GM21515 (cell line): ENCODE measurements at regions not wholly inside any gene's neighbourhood (a gene's known extent, or its start where the extent isn't known, plus 50 kb on each side); places are given as distances from the start of the nearest gene placed in this dataset.
"Not testable (repeated sequence)": the region's sequence is repeated elsewhere in the genome, so short reads cannot be mapped to it uniquely, and the experiment has no call there.

Experiments used
- ATAC-seq: cut with Tn5 transposase; IDR thresholded peaks from one replicate; pipeline ENCODE4 v1.9.1; 2021; ENCODE audit not compliant: unreplicated experiment

DNA sequence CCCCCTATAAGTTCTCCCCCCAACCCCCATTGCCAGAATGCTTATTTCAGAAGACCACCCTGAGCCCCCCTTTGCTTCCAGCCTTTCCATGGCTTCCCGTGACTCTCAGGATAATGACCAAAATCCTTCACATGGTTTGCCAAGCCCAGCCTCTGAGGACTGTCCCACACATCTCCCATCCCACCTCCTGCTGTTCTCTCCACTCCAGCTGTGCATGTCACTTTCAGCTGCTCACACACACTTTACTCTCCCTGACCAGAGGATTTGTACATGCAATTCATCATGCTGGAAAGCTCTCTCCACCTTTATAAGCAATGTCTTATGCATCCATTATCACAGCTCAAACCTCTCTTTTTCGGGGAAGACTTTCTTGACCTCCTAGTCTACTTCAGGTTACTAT, 164.2 kb downstream of the PRL start:
- ATAC-seq, result no peak

DNA sequence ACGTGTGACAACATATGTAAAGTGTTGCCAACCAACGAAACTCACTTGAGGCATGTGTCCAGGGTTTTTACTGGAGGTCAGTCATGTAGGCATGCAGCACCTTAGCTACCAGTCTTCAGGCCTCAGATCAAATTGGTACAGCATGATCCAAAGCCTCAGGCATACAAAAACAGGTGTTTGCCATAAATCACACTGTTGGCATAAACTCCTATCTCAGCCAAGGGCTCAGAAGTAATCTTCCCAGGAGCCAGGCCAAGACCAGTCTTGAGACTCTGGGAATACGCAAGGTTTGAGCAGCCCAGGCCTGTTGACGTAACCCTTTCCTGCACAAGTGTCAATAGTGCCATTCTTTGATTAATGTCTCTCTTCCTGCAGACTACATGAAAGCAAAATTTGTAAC, 163.5 kb downstream of the PRL start:
- ATAC-seq, result no peak

DNA sequence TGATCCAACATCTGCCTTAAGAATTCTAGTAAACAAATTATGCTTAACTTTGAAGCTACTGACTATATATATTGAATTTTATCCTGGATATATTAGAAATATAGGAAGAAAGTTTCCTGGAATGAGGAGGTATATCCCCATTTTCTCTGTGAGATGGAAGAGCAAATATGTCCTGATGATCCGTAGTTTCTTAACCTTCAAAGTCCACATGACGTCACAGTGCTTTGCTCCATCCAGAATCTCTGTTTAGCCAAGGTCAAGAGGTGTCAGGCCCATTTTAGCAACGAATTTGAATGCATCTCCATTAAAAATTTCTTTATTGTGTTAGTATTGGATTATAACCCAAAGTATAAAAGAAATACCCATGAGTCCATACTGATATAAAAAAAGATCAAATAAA, 162.5 kb downstream of the PRL start:
- no peak for ATAC-seq

DNA sequence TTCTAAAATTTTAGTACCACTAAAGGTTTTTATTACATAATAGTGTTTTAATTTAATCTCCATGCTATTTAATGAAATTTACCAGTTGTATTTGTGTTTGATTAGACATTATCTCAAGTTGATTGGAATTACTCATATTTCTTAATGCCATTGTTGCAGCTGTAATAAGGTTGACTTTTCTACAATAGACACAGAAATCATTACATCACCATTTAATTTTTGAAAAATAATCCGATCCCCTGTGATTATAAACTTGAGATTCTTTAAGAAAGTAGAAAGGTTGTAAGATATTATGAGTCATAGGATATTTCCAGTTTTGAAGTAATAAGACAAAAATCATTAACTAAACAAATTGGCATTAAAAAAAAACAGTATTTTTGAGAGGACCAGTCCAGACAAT, 161.4 kb downstream of the PRL start:
- ATAC-seq, result no peak

DNA sequence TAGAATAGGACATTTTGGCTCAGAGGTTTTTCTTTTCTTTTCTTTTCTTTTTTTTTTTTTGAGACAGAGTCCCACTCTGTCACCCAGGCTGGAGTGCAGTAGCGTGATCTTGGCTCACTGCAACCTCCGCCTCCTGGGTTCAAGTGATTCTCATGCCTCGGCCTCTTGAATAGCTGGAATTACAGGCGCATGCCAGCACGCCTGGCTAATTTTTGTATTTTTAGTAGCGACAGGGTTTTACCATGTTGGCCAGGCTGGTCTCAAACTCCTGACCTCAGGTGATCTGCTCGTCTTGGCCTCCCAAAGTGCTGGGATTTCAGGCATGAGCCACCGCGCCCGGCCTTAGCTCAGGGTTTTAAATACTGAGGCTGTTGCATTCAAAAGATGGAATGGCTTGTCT, 156.1 kb downstream of the PRL start:
- not testable (repeated sequence) for ATAC-seq

DNA sequence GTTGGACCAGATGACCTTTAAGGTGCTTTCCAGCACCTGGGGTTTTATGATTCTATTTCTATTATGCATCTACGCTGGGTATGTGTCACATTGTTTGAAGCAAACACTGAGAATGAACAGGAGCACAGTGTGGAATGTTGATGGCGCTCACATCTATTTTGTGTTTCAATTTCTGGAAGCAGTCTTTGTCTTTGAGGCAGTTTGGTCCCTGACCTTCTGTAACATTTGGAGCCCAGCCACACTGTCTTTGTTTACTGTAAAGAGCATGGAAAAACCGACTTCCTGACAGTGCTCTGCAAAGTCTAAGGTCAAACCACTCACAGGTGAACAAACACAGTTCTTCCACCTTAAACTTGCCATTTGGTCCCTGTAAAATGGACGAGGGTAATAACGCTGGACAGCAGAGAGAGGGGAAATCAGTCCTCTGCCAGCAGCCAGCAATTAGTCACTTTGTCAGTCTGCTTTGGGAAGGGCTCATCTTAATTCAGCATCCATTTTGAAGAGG, 155.5 kb downstream of the PRL start:
- ATAC-seq, result no peak

DNA sequence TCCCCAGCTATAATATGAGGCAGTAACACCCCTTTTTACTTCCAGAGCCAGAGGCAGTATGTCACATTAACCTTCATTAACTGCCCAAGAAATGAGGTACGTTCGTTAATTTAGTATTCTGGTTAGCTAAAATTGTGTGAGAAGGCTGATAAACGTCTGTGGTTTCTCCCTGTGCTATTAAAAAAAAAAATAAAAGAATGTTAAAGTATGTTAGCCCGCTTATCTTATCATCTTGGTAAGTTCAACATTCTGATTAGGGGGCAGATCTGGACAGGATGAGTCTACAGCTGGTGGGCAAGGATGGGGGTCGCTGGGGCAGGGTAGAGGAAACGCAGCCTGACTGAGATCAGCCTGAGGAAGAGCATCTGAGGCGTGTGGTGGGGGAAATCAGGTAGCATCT, 154.0 kb downstream of the PRL start:
- no peak for ATAC-seq

DNA sequence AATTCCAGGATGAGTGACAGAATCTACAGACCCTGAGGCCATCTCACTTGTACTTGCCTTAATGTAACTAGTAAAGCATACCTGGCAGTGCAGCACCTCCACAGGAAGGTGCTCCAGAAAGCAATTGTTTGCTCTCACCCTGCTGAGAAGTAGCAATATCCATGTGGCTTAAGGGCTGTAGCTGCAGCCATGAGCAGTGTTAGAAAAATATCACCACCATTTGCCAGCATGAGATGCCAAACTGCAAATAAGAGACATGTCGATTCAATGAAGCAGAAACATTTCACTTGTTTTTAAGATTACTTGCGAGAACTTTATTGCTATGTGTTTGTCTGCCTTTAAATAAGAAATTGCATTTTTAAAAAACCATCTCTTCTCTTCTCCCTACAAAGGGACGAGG, 151.5 kb downstream of the PRL start:
- ATAC-seq, result no peak

DNA sequence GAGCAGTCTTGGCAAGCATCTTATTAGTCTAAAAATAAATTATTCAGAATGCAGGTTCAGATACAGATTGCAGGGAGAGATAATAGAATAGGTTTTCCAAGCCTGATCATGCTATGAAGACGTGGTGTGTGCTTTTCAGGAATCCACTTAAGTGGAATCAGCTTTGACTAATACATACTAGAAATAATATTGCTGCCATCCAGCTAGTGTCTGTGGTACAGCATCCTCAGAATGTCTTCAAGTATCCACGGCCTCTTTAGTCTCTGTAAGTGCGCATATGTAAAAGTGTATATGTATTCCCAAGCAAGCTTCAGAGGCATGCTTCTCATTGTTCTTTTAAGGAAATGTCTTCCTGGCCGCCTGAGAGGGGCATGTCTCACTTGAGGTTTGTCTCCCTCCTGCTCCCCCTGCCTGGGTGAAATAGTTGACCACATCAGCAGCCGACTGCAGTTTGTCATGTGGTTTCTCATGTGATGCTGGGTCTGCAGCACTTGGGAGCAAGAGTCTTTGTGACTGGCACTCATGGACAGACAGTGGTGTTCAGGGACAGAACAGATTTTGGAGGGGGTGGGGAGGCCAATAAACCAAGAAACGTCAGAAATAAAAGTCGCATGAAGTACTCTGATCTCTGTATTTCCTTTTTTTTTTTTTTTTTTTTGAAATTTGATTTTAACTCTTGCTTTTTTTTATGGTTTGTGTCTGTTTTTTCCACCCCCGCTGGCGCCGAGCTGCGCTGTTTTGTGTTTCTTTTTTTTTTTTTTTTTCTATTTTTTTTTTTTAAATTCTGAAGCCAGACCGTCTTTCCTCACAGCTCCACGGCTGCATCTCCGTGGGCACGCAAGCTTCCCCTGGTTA, 150.8 kb downstream of the PRL start:
- ATAC-seq, result no peak

DNA sequence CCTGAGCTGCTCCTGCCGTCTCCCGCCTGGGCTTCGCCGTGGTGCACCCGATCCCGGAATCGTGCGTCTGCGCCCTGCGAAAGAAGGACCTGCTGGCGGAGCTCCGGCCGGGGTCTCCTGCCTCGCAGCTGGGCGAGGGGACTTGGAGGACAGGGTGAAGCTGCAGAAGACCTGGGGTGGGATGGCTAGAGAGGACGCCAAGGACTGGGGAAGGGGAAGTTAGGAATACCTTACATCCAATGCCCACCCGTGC, 150.2 kb downstream of the PRL start:
- ATAC-seq, result no peak

DNA sequence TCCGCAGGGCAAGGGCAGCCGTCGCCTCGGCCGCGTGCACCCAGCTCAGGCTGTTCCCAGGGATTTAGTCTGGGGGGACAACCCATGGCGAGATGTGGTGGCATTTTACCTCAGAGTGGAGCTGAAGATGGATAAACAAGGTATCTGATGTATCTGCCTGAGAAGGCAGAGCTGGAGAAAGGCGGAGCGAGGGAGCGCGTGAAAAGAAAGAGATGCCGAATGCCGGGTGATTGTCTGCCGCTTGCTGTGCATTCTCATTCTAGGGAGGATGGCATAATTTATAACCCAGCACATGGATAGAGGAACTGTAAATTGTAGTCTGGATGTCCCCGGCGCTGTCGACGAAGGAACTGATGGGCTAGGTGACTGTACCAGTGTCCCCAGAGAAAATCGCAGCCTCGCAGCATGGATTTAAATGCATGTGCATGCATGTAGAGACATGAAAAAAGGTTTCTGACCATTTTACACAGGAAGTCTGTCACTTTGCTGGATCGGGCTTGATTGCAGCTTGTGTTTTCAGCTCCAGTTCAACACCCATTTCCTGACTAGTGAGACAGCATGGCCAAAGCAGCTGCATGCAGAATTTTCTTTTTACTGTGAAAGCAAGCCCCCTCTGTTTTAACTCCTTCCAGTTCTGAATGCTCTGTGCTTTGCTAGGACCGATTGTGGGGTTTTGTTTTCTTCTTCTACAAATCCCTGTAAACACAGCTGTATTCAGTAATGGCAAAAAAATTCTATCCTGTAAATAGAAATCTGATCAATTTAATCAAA, 149.7 kb downstream of the PRL start:
- no peak for ATAC-seq

DNA sequence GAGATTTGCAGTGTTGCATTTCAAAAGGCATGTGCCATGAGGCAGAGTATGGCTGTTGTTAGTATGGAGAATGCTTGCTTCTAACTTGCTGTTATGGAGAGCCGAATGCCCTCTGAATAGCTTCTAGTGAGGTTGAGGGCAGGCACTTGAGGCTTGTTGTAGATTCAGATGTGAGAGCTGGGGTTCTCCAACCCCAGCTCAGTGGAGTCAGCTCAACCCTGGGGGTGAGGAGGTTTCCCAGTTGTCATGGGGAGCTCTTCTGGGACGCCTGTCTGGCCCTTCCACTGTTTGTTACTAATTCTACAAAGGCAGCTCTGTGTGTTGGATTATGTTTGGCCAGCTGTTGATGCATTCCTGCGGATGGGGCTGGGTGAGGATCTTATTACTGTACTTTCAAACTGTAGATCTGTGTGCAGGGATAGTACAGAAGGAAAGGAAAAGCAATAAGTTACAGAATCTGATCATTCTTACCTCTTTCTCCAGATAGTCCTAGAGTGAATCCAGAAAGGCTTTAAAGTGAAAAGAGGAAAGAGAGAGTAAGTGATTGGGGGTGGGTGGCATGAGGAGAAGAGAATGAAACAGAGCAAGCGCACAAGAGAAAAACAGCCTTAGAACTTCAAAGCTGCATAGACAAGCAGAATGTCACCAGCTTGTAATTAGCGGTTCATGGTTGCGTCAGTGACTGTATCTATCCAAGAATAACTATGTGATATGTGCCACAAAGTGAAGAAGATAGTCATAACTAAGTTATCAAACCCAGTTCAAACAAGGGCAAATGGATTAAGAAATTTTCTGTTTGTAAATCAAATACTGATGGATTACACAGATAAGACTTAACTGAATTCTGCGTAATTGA, 148.7 kb downstream of the PRL start:
- ATAC-seq, result no peak

DNA sequence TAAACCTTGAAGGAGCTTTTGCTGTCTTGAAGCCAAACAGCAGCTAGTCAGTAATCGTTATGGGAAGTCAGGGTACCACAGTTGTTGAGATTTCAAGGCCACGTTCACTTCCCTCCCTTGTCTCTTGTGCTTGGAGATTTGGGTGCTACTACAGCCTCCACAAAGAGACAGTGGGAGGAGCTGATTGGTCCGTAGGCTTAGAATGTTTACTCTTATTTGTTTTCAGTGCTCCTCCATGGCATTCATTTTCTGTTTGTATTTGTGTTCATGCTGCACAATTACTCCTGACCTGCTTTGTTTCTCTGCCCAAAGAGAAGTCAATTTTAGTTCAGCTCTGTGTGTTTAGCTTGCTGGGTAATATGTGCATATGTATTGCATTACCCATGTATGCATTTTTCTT, 147.7 kb downstream of the PRL start:
- ATAC-seq, result no peak

DNA sequence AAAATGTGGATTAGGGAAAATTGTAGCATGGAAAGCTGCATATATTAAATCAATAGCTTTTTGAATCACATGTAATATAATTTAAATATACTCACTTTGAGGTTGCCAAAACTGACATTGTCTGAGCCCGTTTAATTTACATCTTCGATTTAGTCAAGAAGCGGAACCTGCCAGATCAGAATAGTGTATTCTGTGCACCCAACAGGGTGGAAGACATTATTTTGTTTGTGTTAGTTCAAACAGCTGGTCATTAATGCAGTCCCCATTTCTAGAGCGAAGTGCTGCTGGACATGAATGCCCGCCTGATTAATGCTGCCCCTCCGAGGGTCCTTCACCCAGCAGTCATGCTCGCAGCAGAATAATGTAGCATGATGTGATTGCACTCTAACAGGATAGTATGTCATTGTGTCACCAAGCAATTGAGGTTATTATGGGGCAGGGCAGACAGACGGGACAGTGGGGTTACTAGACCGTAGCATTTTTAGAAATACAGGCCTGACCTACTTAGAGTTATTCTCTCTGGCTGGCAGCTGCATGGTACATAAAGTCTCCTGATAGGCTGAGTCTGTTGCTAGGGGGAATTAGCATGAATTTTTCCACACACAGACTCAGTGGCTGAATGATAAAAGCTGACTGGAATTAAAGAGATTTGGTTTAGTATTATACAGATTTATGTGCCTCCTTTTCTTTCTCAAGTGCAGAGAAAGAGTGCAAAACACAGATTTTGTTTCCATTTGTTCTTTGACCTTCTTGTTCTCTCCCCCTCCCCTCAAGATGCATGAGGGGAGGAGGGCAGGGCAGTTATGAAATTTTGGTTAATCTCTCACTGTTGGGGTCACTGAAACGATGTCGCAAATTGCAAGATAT, 147.1 kb downstream of the PRL start:
- ATAC-seq, result no peak

DNA sequence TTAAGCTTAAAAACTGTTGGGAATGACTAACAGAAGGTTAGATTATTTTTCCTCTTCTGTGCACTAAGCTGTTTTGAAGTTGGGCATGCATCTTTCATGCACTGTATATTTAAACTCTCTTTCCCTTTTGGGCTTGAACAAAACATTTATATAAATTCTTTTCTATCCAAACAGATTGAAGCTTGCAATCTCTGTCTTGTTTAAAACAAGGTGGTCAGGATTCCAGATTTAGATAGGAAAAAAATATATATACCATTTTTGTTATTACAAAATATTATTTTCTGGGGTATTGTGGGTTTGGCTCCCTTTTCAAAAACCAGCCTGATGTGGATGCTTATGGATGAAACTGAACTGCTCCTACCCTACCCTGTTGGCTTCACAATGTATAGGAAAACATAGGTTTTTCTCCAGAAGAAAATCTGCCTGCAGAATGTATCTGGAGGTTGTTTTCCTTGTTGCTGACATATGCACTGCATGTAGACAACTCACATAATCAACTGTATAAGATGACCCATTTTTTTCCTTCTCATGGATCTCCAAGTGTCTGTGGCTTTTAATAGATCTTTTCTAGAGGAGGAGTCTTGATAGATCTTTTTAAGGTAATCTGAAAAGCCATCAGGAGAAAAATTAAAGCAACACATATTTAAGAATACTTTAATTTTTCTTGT, 146.3 kb downstream of the PRL start:
- ATAC-seq, result no peak

DNA sequence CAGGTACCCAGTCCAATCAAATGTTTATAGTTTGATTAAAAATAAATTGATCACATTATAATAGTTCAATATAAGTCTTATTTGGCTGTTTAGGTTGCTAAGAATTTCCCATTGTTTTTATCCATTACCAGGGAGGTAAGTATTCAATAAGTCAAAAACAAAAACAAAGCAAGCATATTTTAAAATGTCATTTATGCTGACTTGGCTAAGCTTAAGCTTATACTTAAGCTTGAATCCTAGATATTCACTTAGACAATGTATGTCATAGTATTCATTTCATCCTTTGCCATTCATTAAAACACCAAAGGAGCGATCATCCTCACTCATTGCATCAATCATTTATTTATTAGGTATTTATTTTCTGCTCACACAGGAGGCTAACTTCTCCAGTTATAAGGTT, 144.9 kb downstream of the PRL start:
- ATAC-seq, result no peak

DNA sequence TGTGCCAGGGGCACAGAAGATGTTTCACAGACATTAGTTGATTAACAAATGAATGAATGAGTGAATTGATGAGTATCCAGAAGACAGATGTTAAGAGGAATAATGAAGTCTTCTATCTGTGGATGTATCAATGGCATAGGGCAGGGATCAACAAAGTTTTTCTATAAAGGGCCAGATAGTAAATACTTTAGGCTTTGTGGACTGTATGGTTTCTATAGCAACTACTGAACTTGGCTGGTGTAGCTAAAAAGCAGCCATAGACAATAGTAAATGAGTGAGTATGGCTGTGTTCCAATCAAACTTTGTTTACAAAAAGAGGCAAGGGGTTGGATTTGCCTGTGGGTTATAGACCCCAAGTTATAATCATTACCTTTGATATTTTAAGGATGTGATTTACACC, 144.0 kb downstream of the PRL start:
- ATAC-seq, result no peak

DNA sequence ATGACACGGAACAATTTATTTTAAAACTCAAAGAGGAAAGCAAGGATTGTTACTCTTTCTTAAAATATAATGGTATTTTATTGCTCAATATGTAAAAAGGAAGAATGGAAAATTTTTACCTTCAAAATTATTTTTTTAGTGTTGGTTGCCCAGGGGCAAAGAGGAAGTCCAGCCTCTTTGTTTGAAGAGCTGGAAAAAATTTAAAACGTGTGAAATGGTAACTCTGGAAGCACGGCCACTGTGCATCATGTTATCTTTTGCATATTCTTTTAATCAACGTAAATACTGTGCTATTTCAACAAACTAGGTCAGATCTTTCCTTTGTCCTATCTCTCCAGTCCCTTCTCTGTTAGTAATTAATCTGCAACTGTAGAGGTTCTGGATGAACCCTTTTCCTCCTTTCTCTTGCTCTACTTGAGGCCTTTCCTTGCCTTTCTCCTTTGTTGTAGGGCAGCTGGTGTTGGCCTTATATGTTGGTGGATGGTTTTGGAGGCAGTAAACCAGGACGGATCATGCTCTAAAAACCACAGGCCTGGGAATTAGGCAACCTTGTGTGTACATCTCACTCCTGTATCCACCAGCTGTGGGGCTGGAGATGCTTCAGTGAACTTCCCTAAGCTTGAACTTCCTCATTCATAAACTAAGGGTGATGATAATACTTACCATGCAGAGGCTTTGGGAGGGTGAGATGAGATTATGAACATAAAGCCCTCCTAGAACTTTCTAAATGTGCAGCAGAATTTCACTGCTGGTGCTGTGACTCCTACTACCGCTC, 143.3 kb downstream of the PRL start:
- no peak for ATAC-seq

DNA sequence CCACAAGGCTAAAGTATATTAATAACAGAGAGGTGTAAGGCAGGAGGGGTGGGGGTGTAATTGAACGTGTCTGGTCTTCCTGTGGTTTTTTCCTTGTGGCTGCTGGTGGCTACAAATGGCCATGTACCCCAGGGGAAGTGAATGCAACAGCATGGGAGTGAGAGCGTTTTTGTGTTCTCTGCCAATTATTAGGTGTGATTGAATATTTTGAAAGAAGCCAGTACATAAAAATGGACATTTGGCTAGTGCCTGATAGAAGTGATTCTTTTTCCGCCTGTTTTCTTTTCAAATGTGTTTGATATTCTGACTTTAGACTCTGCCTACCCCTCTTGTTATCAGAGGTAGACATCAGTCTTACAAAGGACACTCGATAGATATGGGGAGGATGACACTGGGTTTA, 141.3 kb downstream of the PRL start:
- ATAC-seq, result no peak
